H1 (cell line): ENCODE measurements at regions not wholly inside any gene's neighbourhood (a gene's known extent, or its start where the extent isn't known, plus 50 kb on each side); places are given as distances from the start of the nearest gene placed in this dataset.

Experiments
- CTCF ChIA-PET: fragments of 300-600 bp; sonication (Branson Sonifier 250); formaldehyde crosslinking; loops from one replicate; lab custom pipeline; 2021; ENCODE audit not compliant: partially characterized antibody; lab: Charles Lee
- POLR2A ChIA-PET: fragments of 300-600 bp; sonication (Branson Sonifier 250); formaldehyde crosslinking; loops from one replicate; lab custom pipeline; 2021; ENCODE audit warnings: inconsistent platforms; ENCODE audit not compliant: partially characterized antibody; lab: Charles Lee
- DNase-seq, 2 experiments: peaks; one replicate each; pipeline versions ENCODE4 v3.0.0 to v3.0.0-alpha.2; 2010 to 2022; ENCODE audit warnings: low spot score in 2 of 2, low read depth in 1 of 2, mixed read lengths in 1 of 2
- FAIRE-seq: peaks from 2 replicates; lab custom pipeline; 2011; peaks lifted over from hg19 to GRCh38; lab: Jason Lieb, UNC
- H2AFZ ChIP-seq: 2 replicates; pipeline ENCODE4 v1.8.1; 2012; ENCODE audit warnings: low read length, inconsistent platforms
- H2AK5ac ChIP-seq: 2 replicates; pipeline ENCODE4 v1.6.1; 2013; ENCODE audit warnings: low read depth, low read length
- H2BK120ac ChIP-seq: replicated peaks from 2 replicates; pipeline ENCODE3; 2013; ENCODE audit warnings: low read depth, low read length, inconsistent platforms
- H2BK12ac ChIP-seq: 2 replicates; pipeline ENCODE4 v1.6.1; 2013; ENCODE audit warnings: low read depth, low read length
- H2BK15ac ChIP-seq: 2 replicates; pipeline ENCODE4 v1.6.1; 2013; ENCODE audit warnings: low read length
- H2BK20ac ChIP-seq: 2 replicates; pipeline ENCODE4 v1.6.1; 2013; ENCODE audit warnings: low read length
- H2BK5ac ChIP-seq: 2 replicates; pipeline ENCODE4 v1.6.1; 2013; ENCODE audit warnings: low read depth, low read length
- H3K14ac ChIP-seq: 2 replicates; pipeline ENCODE4 v1.6.1; 2013; ENCODE audit warnings: inconsistent platforms; ENCODE audit not compliant: insufficient read length
- H3K18ac ChIP-seq: 2 replicates; pipeline ENCODE4 v1.6.1; 2013; ENCODE audit warnings: low read length; ENCODE audit errors: extremely low read depth
- H3K23ac ChIP-seq: 2 replicates; pipeline ENCODE4 v1.6.1; 2013; ENCODE audit warnings: inconsistent platforms; ENCODE audit not compliant: insufficient read length
- H3K23me2 ChIP-seq: 2 replicates; pipeline ENCODE4 v1.6.1; 2013; ENCODE audit warnings: low read depth, low read length
- H3K27ac ChIP-seq: 2 replicates; pipeline ENCODE4 v1.6.1; 2011; ENCODE audit warnings: low read depth, low read length, inconsistent platforms
- H3K27me3 ChIP-seq, 4 experiments: replicated peaks in 1 of 4; 1 replicate in 1 of 4; 2 replicates in 3 of 4; pipeline versions ENCODE4 v1.6.1 to v1.8.1; 2011 to 2013; ENCODE audit warnings: low read length in 3 of 4, mild to moderate bottlenecking in 3 of 4, inconsistent platforms in 2 of 4, mixed read lengths in 2 of 4, moderate library complexity in 1 of 4; ENCODE audit not compliant: control insufficient read depth in 3 of 4, insufficient read depth in 3 of 4; ENCODE audit errors: extremely low read depth in 1 of 4
- H3K36me3 ChIP-seq, 4 experiments: 2 replicates each; pipeline versions ENCODE4 v1.6.1 to v1.8.1; 2011 to 2013; ENCODE audit warnings: mild to moderate bottlenecking in 4 of 4, low read length in 3 of 4, moderate library complexity in 2 of 4, control low read depth in 1 of 4, inconsistent platforms in 1 of 4; ENCODE audit not compliant: insufficient read depth in 4 of 4, control insufficient read depth in 2 of 4
- H3K4ac ChIP-seq: replicated peaks from 2 replicates; pipeline ENCODE3; 2013; ENCODE audit warnings: low read length, low read depth, mixed read lengths, inconsistent platforms; ENCODE audit not compliant: insufficient read length
- H3K4me1 ChIP-seq, 4 experiments: replicated peaks in 1 of 4; 1 replicate in 1 of 4; 2 replicates in 3 of 4; pipeline versions ENCODE4 v1.6.1 to v1.8.1; 2011 to 2013; ENCODE audit warnings: low read length in 3 of 4, inconsistent platforms in 2 of 4, mixed read lengths in 1 of 4; ENCODE audit not compliant: insufficient read depth in 4 of 4, control insufficient read depth in 3 of 4
- H3K4me2 ChIP-seq, 2 experiments: 2 replicates each; pipeline versions ENCODE4 v1.6.1 to v1.8.1; 2011 to 2013; ENCODE audit warnings: low read depth in 2 of 2, low read length in 2 of 2, control low read depth in 1 of 2, inconsistent platforms in 1 of 2, mild to moderate bottlenecking in 1 of 2; ENCODE audit not compliant: insufficient read depth in 1 of 2
- H3K4me3 ChIP-seq, 4 experiments: fragments of 200-600, 300-600 bp in 1 of 4; sonication (generic), shearing (Covaris generic), sonication (Bioruptor Twin) in 1 of 4; 2 replicates each; pipeline versions ENCODE4 v1.5.1 to v1.8.1; 2011 to 2016; ENCODE audit warnings: low read length in 4 of 4, low read depth in 3 of 4, control low read depth in 2 of 4, inconsistent platforms in 2 of 4, mild to moderate bottlenecking in 2 of 4, mixed read lengths in 1 of 4, moderate library complexity in 1 of 4; ENCODE audit not compliant: insufficient read depth in 2 of 4; ENCODE audit errors: extremely low read depth in 1 of 4
- H3K56ac ChIP-seq: replicated peaks from 2 replicates; pipeline ENCODE3; 2013; ENCODE audit warnings: low read depth, mild to moderate bottlenecking, mixed read lengths, low read length, inconsistent platforms; ENCODE audit not compliant: insufficient read length
- H3K79me1 ChIP-seq: 2 replicates; pipeline ENCODE4 v1.6.1; 2013; ENCODE audit warnings: low read depth, low read length, control low read depth
- H3K79me2 ChIP-seq, 2 experiments: 2 replicates each; pipeline versions ENCODE4 v1.6.1 to v1.8.1; 2012 to 2013; ENCODE audit warnings: low read length in 2 of 2, mild to moderate bottlenecking in 2 of 2, inconsistent platforms in 1 of 2; ENCODE audit not compliant: insufficient read depth in 2 of 2, control insufficient read depth in 1 of 2
- H3K9ac ChIP-seq, 4 experiments: replicated peaks in 1 of 4; 1 replicate in 1 of 4; 2 replicates in 3 of 4; pipeline versions ENCODE4 v1.6.1 to v1.8.1; 2011 to 2013; ENCODE audit warnings: low read depth in 3 of 4, low read length in 3 of 4, control low read depth in 2 of 4, mild to moderate bottlenecking in 2 of 4, moderate library complexity in 2 of 4, inconsistent platforms in 1 of 4; ENCODE audit errors: extremely low read depth in 1 of 4
- H3K9me3 ChIP-seq, 2 experiments: 2 replicates each; pipeline versions ENCODE4 v1.6.1 to v1.8.1; 2012 to 2013; ENCODE audit warnings: mild to moderate bottlenecking in 2 of 2, moderate library complexity in 2 of 2, control low read depth in 1 of 2, inconsistent platforms in 1 of 2, low read depth in 1 of 2, low read length in 1 of 2, mixed read lengths in 1 of 2; ENCODE audit not compliant: insufficient read depth in 2 of 2
- H4K20me1 ChIP-seq, 2 experiments: replicated peaks in 1 of 2; 2 replicates each; pipeline versions ENCODE3 to v1.8.1; 2011 to 2013; ENCODE audit warnings: inconsistent platforms in 2 of 2, low read length in 2 of 2, mild to moderate bottlenecking in 1 of 2; ENCODE audit not compliant: insufficient read depth in 2 of 2, control insufficient read depth in 1 of 2
- H4K5ac ChIP-seq: 2 replicates; pipeline ENCODE4 v1.6.1; 2013; ENCODE audit warnings: low read length, low read depth, mixed read lengths, inconsistent platforms; ENCODE audit not compliant: insufficient read length
- H4K8ac ChIP-seq: 2 replicates; pipeline ENCODE4 v1.8.0; 2013; ENCODE audit warnings: mild to moderate bottlenecking, moderate library complexity, low read length, inconsistent platforms; ENCODE audit not compliant: insufficient read depth; ENCODE audit errors: extremely low read depth
- H4K91ac ChIP-seq: replicated peaks from 2 replicates; pipeline ENCODE3; 2013; ENCODE audit warnings: low read length, mixed read lengths, inconsistent platforms; ENCODE audit not compliant: insufficient read length
- BACH1 ChIP-seq: IDR thresholded peaks from 2 replicates; pipeline ENCODE4 v1.6.1; 2012; ENCODE audit warnings: low read length, improper control_type of control experiment
- CTBP2 ChIP-seq: IDR thresholded peaks from 2 replicates; pipeline ENCODE4 v1.7.0; 2011; ENCODE audit warnings: borderline replicate concordance, mild to moderate bottlenecking, moderate library complexity, mixed read lengths, low read length; ENCODE audit not compliant: insufficient read depth, insufficient read length
- SIN3A ChIP-seq, 2 experiments: IDR thresholded peaks in 1 of 2; conservative IDR thresholded peaks in 1 of 2; 2 replicates each; pipeline ENCODE4 v1.6.1; 2011 to 2012; ENCODE audit warnings: low read length in 2 of 2, improper control_type of control experiment in 1 of 2, low read depth in 1 of 2, mild to moderate bottlenecking in 1 of 2
- SIRT6 ChIP-seq: IDR thresholded peaks from one replicate; pipeline ENCODE4 v1.7.1; 2012; ENCODE audit warnings: low read length, inconsistent platforms
- SP2 ChIP-seq: IDR thresholded peaks from 2 replicates; pipeline ENCODE4 v1.6.1; 2012; ENCODE audit warnings: mild to moderate bottlenecking, low read length, inconsistent platforms
- WGBS, 2 experiments: shearing (Covaris generic) in 1 of 2; methylation state at CpG; one replicate each; pipeline versions ENCODE4 v1.1.6 to v1.1.7; 2013 to 2015; ENCODE audit warnings: low lambda C conversion rate in 2 of 2, mixed read lengths in 2 of 2, inconsistent platforms in 1 of 2, low coverage in 1 of 2, missing lambda C conversion rate in 1 of 2; ENCODE audit not compliant: insufficient replicate concordance in 2 of 2, insufficient coverage in 1 of 2, insufficient read length in 1 of 2; ENCODE audit errors: extremely low coverage in 1 of 2, missing lambda C conversion rate in 1 of 2; 5-methylcytosine and 5-hydroxymethylcytosine counted together

- H3K79me2 ChIP-seq = no peaks in the 10 kb centered on the region
- H2AFZ ChIP-seq = no peak overlapping the region
- no peak overlapping the region for H3K56ac ChIP-seq
- H4K5ac ChIP-seq = no peak overlapping the region
- H4K91ac ChIP-seq = no peak overlapping the region
- H2BK12ac ChIP-seq = peak overlapping the region; percentile 76; the same call in 1 of the 2 replicates
- no peaks in the 10 kb centered on the region for H3K23me2 ChIP-seq
- no peak overlapping the region for H3K4ac ChIP-seq
- H3K27ac ChIP-seq = no peak overlapping the region
- no peaks in the 10 kb centered on the region for H3K9me3 ChIP-seq
- no peak overlapping the region for H2BK20ac ChIP-seq
- peak overlapping the region; percentile 51; the same call in 1 of the 2 replicates for H3K18ac ChIP-seq
- H2BK5ac ChIP-seq = no peak overlapping the region
- ChIA-PET POLR2A (no interaction called here), CTCF (interaction anchor here (1.1 kb wide), 1 partner anchor 231 kb away, joined by 3 read pairs; no protein-coding TSS in a partner anchor)
- FAIRE-seq = no peak
- DNase-seq = no peak
- no peak overlapping the region for H4K8ac ChIP-seq
- H3K23ac ChIP-seq = no peak overlapping the region
- peaks cover 0 to 6% (median 1%) of the 10 kb centered on the region in 4 experiments; a peak in 4 of 7 replicates for H3K27me3 ChIP-seq
- no peak overlapping the region for H2AK5ac ChIP-seq
- no peak overlapping the region for H3K4me3 ChIP-seq
- no peak overlapping the region for H3K14ac ChIP-seq
- no peaks in the 10 kb centered on the region for H3K79me1 ChIP-seq
- H4K20me1 ChIP-seq = no peaks in the 10 kb centered on the region
- no peak overlapping the region for H3K4me2 ChIP-seq
- no peak overlapping the region for H2BK120ac ChIP-seq
- WGBS, 2 experiments = 92% methylated on average over 3 of the region's 3 CpGs; no CpG with 5 or more reads in 1 of the 2 experiments
- H3K9ac ChIP-seq = no peak overlapping the region
- 0 out of 2 replicates have a peak overlapping the region, but pooled peaks have one; percentile 63 for H2BK15ac ChIP-seq
- no peak for TF ChIP-seq SP2
- no peak for TF ChIP-seq BACH1
- no peak for TF ChIP-seq SIRT6
- no peak for TF ChIP-seq SIN3A (conservative IDR thresholded peaks at IDR 0.05 in 1 of 2, IDR thresholded peaks at IDR 0.05 in 1 of 2; ENCODE audit: low read depth in 1 of 2, low read length in 2 of 2)
- TF ChIP-seq CTBP2 = no peak
- no peaks in the 10 kb centered on the region for H3K36me3 ChIP-seq
- H3K4me1 ChIP-seq = peaks cover 6 to 32% (median 21%) of the 10 kb centered on the region in 4 experiments
These were observed 300.6 kb upstream of the IRX3 start for GRCh38 chr16:54587176-54587515.
